ENCODE measurements at regions not wholly inside any gene's neighbourhood (a gene's known extent, or its start where the extent isn't known, plus 50 kb on each side); places are given as distances from the start of the nearest gene placed in this dataset.

GRCh38 chr3:94937980-94938379, 875.1 kb downstream of the NSUN3 start:
- intact Hi-C loops (cut with DNase I; ENCODE audit: low total_unique reads), result no loop called here
- TF ChIP-seq, protein P1, sequence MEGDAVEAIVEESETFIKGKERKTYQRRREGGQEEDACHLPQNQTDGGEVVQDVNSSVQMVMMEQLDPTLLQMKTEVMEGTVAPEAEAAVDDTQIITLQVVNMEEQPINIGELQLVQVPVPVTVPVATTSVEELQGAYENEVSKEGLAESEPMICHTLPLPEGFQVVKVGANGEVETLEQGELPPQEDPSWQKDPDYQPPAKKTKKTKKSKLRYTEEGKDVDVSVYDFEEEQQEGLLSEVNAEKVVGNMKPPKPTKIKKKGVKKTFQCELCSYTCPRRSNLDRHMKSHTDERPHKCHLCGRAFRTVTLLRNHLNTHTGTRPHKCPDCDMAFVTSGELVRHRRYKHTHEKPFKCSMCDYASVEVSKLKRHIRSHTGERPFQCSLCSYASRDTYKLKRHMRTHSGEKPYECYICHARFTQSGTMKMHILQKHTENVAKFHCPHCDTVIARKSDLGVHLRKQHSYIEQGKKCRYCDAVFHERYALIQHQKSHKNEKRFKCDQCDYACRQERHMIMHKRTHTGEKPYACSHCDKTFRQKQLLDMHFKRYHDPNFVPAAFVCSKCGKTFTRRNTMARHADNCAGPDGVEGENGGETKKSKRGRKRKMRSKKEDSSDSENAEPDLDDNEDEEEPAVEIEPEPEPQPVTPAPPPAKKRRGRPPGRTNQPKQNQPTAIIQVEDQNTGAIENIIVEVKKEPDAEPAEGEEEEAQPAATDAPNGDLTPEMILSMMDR (IDR thresholded peaks at IDR 0.05), result no peak
- TF ChIP-seq EP300 (IDR thresholded peaks at IDR 0.05), result no peak
- no peak for TF ChIP-seq POLR2AphosphoS5 (IDR thresholded peaks at IDR 0.05)
- TF ChIP-seq POLR2A (IDR thresholded peaks at IDR 0.05), result no peak
- H3K27ac ChIP-seq, result no peak overlapping the region
- H3K36me3 ChIP-seq, result no peaks in the 10 kb centered on the region
- no peaks in the 10 kb centered on the region for H3K4me1 ChIP-seq
- no peak for DNase-seq
- H3K27me3 ChIP-seq, result no peaks in the 10 kb centered on the region
- 97 to 98% (median 97%) methylated on average over 25 to 34 of the region's 34 CpGs for whole genome bisulfite sequencing, 5 donors
- peaks cover 0 to 7% (median 3%) of the 10 kb centered on the region in 4 donors for H3K9me3 ChIP-seq
- no peak overlapping the region for H3K4me3 ChIP-seq

DNA sequence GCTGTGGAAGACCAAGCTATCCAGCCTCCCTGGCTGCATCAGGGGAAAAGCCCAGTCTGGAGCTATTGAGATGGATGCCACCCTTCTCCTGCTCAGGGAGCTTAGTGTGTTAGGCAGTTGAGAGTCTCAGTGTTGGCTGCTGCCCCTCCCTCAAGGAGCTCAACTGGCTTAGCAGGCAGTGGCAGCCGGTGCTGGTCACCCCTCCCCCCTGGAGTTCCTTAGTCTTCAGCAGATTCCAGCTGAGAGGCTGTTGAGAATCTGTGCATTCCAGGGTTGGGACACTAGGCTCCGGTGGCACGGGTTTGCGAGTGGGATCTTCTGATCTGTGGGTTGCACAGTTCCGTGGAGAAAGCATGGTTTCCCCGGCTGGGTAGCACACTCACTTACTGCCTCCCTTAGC, 883.8 kb downstream of the NSUN3 start:
- no peaks in the 10 kb centered on the region for H3K36me3 ChIP-seq
- WGBS, 5 donors, result 82 to 94% (median 91%) methylated on average over 5 to 6 of the region's 6 CpGs
- no peak overlapping the region for H3K4me3 ChIP-seq
- H3K27ac ChIP-seq, result no peak overlapping the region
- TF ChIP-seq POLR2A (IDR thresholded peaks at IDR 0.05) (no peak), POLR2AphosphoS5 (IDR thresholded peaks at IDR 0.05) (no peak), EP300 (IDR thresholded peaks at IDR 0.05) (no peak)
- TF ChIP-seq, protein P1 (IDR thresholded peaks at IDR 0.05), result no peak
- intact Hi-C loops (cut with DNase I; ENCODE audit: low total_unique reads), result no loop called here
- DNase-seq, result no peak
- H3K9me3 ChIP-seq, result peaks cover 0 to 8% (median 3%) of the 10 kb centered on the region in 4 donors
- H3K4me1 ChIP-seq, result no peaks in the 10 kb centered on the region
- no peaks in the 10 kb centered on the region for H3K27me3 ChIP-seq

GRCh38 chr3:94961423-94962100, 898.7 kb downstream of the NSUN3 start:
- peak in 1 of 2 donors; percentile 27 for DNase-seq
- H3K27ac ChIP-seq, result no peak overlapping the region
- no peaks in the 10 kb centered on the region for H3K9me3 ChIP-seq
- no peaks in the 10 kb centered on the region for H3K4me1 ChIP-seq
- no peaks in the 10 kb centered on the region for H3K27me3 ChIP-seq
- H3K4me3 ChIP-seq, result no peak overlapping the region
- WGBS, 5 donors, result 23 to 75% (median 37%) methylated on average over 6 of the region's 6 CpGs
- intact Hi-C loops (cut with DNase I; ENCODE audit: low total_unique reads), result no loop called here
- H3K36me3 ChIP-seq, result no peaks in the 10 kb centered on the region
- TF ChIP-seq, protein P1 (IDR thresholded peaks at IDR 0.05), result no peak
- no peak for TF ChIP-seq POLR2A (IDR thresholded peaks at IDR 0.05)
- TF ChIP-seq EP300 (IDR thresholded peaks at IDR 0.05), result no peak

DNA sequence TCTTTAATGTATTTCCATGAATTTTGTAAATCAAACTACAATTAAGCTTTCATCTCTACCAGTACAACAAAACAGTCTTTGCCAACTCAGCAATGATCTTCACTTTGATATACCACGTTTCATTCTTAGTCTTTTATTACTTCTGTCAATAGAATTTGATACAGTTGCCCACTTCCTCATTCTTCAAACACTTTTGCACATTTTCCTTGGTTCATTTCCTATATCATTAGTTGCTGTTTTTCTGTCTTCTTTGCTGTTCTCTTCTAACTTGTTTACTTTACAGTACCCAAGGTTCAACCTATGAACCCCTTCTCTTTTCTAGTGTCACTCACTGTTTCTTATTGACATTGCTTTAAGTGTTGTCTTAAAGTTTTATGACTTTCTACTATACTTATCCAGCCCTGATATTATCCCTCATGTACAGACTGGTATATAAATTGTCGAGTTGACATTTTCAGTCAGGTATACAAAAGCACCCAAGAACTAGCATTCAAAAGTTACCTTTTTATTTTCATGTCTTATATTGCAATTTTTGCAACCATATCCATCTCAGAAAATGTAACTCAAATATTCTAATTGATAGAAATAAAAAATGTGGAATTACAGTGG, 903.1 kb downstream of the NSUN3 start:
- peaks cover 0 to 10% (median 2%) of the 10 kb centered on the region in 4 donors for H3K4me1 ChIP-seq
- DNase-seq, result no peak
- TF ChIP-seq, protein P1 (IDR thresholded peaks at IDR 0.05), result no peak
- TF ChIP-seq EP300 (IDR thresholded peaks at IDR 0.05), result no peak
- no peak for TF ChIP-seq POLR2AphosphoS5 (IDR thresholded peaks at IDR 0.05)
- TF ChIP-seq POLR2A (IDR thresholded peaks at IDR 0.05), result no peak
- WGBS, 5 donors, result 38 to 57% (median 47%) methylated on average over 2 of the region's 2 CpGs
- H3K27me3 ChIP-seq, result no peaks in the 10 kb centered on the region
- H3K36me3 ChIP-seq, result no peaks in the 10 kb centered on the region
- H3K9me3 ChIP-seq, result no peaks in the 10 kb centered on the region
- intact Hi-C loops (cut with DNase I; ENCODE audit: low total_unique reads), result no loop called here
- H3K27ac ChIP-seq, result no peak overlapping the region
- no peak overlapping the region for H3K4me3 ChIP-seq

Measured in stomach (tissue), 8 donors.